GM18502 (cell line): ENCODE measurements at regions not wholly inside any gene's neighbourhood (a gene's known extent, or its start where the extent isn't known, plus 50 kb on each side); places are given as distances from the start of the nearest gene placed in this dataset.

Experiments
- ATAC-seq: cut with Tn5 transposase; IDR thresholded peaks from one replicate; pipeline ENCODE4 v1.9.1; 2021; ENCODE audit warnings: mild to moderate bottlenecking; ENCODE audit not compliant: unreplicated experiment, poor library complexity

GRCh38 chrX:42725196-42725595 is 52.8 kb downstream of the PPP1R2C start:
- ATAC-seq = no peak

GRCh38 chrX:42720209-42720608 is 57.8 kb downstream of the PPP1R2C start:
- ATAC-seq = peak; percentile 74

- ATAC-seq = no peak
These were observed 62.2 kb downstream of the PPP1R2C start for GRCh38 chrX:42715701-42716262.

- peak; percentile 75 for ATAC-seq
These were observed 62.8 kb downstream of the PPP1R2C start for GRCh38 chrX:42714981-42715700.

- ATAC-seq = no peak
These were observed 67.5 kb downstream of the PPP1R2C start for GRCh38 chrX:42710452-42710851.

- no peak for ATAC-seq
These were observed 69.7 kb downstream of the PPP1R2C start for GRCh38 chrX:42708222-42708621.

GRCh38 chrX:42707742-42708141 is 70.2 kb downstream of the PPP1R2C start:
- no peak for ATAC-seq

GRCh38 chrX:42704454-42704853 is 73.5 kb downstream of the PPP1R2C start:
- ATAC-seq = no peak

- no peak for ATAC-seq
These were observed 80.4 kb downstream of the PPP1R2C start for GRCh38 chrX:42697544-42697943.

- ATAC-seq = no peak
These were observed 81.3 kb downstream of the PPP1R2C start for GRCh38 chrX:42696536-42697124.

- ATAC-seq = no peak
These were observed 82.1 kb downstream of the PPP1R2C start for GRCh38 chrX:42695800-42696358.

- no peak for ATAC-seq
These were observed 83.6 kb downstream of the PPP1R2C start for GRCh38 chrX:42694260-42694815.

- no peak for ATAC-seq
These were observed 86.8 kb downstream of the PPP1R2C start for GRCh38 chrX:42691196-42691595.

GRCh38 chrX:42686706-42687105 is 91.3 kb downstream of the PPP1R2C start:
- no peak for ATAC-seq

GRCh38 chrX:42686296-42686695 is 91.7 kb downstream of the PPP1R2C start:
- ATAC-seq = no peak

- ATAC-seq = no peak
These were observed 93.9 kb downstream of the PPP1R2C start for GRCh38 chrX:42684065-42684464.

- ATAC-seq = no peak
These were observed 97.3 kb downstream of the PPP1R2C start for GRCh38 chrX:42680666-42681065.

- ATAC-seq = no peak
These were observed 99.8 kb downstream of the PPP1R2C start for GRCh38 chrX:42678133-42678532.

- no peak for ATAC-seq
These were observed 104.6 kb downstream of the PPP1R2C start for GRCh38 chrX:42673301-42673810.

GRCh38 chrX:42664680-42665079 is 113.3 kb downstream of the PPP1R2C start:
- no peak for ATAC-seq

GRCh38 chrX:42628471-42628870 is 149.5 kb downstream of the PPP1R2C start:
- ATAC-seq = no peak
